HG03135 (cell line): ENCODE measurements at regions not wholly inside any gene's neighbourhood (a gene's known extent, or its start where the extent isn't known, plus 50 kb on each side); places are given as distances from the start of the nearest gene placed in this dataset.

Source experiments
- ATAC-seq: cut with Tn5 transposase; IDR thresholded peaks from one replicate; pipeline ENCODE4 v1.9.1; 2021; ENCODE audit warnings: mild to moderate bottlenecking, moderate library complexity; ENCODE audit not compliant: unreplicated experiment

- ATAC-seq = no peak
Observed at GRCh38 chr13:85406269-85406975, 392.8 kb downstream of the SLITRK6 start.

- ATAC-seq = no peak
Observed at GRCh38 chr13:85405316-85405897, 393.8 kb downstream of the SLITRK6 start.

- ATAC-seq = no peak
Observed at GRCh38 chr13:85386424-85386823, 412.8 kb downstream of the SLITRK6 start.

- ATAC-seq = no peak
Observed at GRCh38 chr13:85383291-85383690, 415.9 kb downstream of the SLITRK6 start.

DNA sequence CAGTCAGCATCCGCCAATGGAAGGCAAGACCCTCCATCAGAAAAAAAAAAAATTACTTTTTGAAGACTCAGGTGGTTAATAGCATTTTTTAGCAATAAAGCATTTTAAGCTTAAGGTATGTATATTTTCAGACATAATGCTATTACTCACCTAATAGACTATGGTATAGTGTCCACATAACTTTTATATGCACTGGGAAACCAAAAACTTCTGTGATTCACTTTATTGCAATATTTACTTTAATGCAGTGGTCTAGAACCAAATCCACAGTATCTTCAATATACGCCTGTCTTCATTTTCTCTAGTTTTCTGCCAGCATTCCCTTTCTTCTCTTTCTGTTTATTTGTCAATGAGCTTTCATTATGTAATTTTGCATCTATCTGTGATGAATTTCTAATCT is 418.1 kb downstream of the SLITRK6 start:
- ATAC-seq = no peak

DNA sequence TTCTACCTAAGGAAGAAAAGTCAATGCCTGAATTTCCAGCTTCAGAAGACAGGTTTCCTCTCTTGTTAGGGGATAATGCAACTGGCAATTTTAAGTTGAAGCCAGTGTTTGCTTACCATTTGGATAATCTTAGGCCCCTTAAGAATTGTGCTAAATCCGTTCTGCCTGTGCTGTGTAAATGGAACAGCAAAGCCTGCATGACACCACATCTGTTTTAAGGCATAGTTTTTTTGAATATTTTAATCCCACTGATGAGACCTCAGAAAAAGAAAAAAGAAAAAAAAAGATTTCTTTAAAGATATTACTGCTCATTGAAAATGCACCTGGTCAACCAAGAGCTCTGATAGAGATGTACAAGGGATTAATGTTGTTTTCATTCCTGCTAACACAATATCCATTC is 419.2 kb downstream of the SLITRK6 start:
- no peak for ATAC-seq

DNA sequence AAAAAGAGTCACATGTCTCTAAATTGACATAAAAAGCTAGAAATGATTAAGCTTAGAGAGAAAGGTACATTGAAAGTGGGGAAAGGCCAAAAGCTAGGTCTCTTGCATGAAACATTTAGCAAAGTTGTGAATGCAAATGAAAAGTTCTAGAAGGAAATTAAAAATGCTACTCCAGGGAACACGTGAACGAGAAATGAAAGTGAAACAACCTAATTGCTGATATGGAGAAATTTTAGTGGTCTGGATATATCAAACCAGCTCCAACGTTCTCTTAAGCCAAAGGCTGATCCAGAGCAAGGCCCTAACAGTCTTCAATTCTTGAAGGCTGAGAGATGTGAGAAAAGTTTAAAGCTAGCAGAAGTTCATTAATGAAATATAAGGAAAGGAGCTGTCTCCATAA is 419.8 kb downstream of the SLITRK6 start:
- no peak for ATAC-seq

GRCh38 chr13:85377783-85378182 is 421.4 kb downstream of the SLITRK6 start:
- ATAC-seq = no peak

- no peak for ATAC-seq
Observed at GRCh38 chr13:85373322-85373721, 425.9 kb downstream of the SLITRK6 start.

DNA sequence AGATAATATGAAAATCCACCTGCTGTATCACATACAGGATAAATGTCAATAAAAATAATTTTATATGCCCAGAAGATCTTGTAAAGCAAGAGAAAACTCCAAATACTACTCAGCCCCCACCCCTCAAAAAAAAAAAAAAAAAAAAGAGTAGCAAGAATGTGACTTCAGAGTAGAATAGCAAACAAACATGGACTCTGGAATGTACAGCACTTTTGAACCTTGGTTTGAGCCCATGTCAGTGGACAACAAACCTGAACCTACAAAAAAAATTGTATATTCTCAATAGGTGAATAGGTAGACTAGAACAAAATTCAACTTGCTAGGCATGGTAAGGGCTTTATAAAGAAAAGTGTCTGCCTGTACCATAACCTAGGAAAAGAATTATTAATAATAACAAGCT is 428.0 kb downstream of the SLITRK6 start:
- ATAC-seq = no peak

DNA sequence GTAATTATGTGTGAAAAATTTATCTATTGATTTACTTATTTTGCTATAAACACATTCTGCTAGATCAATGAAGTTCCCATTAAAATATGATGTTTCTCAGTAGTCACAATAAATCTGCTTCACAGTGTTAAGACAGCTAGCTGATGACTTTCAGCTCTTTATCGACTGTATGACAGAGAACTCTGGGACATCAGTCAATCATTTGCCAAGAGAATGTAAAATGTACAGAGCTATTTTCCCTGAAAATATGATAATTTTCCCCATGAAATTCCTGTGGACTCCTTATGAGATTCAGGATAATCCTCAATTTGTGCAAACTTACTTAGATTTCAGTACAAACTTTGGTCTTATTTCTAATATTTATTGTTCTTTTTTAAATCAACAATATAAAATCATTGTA is 430.5 kb downstream of the SLITRK6 start:
- no peak for ATAC-seq

GRCh38 chr13:85367887-85368286 is 431.3 kb downstream of the SLITRK6 start:
- ATAC-seq = no peak

DNA sequence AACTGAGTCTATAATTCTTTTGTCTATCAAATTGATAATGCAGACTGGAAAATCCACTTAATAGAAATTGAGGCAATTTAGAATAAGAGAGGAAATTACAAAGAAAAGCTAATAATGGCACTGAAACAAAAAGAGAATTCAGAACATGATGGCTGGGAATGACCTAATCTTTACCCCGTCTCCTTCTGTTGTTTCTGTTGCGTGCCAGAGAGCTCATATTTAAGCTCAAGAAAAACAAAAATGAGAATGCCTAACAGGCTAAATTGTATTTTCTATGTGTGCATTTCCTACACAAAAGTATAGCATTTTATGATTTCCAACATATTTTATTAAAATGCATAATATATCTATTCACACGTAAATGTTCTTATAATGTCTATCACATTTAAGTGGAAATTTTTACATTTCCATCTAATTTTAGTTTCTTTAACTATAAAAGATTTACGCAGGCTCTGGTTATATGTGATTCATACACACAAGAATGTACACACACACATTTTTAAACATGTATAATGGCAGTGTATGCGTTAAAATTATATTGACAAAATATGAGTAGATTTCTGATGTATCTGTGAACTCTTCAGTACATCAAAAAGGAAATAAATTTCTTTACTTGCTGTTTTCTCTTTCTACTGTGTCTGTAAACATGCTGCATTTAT is 432.3 kb downstream of the SLITRK6 start:
- ATAC-seq = no peak

DNA sequence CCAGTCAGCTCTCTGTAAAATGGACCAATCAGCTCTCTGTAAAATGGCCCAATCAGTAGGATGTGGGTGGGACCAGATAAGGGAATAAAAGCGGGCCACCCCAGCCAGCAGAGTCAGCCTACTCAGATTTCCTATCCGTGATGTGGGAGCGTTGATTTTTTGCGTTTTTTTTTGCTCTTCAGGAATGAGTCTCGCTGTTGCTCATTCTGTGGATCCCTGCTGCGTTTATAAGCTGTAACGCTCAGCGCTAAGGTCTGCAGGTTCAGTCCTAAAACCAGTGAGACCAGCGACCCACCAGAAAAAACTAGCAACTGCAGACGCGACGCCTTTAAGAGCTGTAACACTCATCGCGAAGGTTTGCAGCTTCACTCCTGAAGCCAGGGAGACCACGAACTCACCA is 435.7 kb downstream of the SLITRK6 start:
- ATAC-seq = no peak

GRCh38 chr13:85362980-85363379 is 436.2 kb downstream of the SLITRK6 start:
- ATAC-seq = no peak

- ATAC-seq = no peak
Observed at GRCh38 chr13:85347251-85347650, 452.0 kb downstream of the SLITRK6 start.

- ATAC-seq = no peak
Observed at GRCh38 chr13:85334187-85334586, 465.0 kb downstream of the SLITRK6 start.

DNA sequence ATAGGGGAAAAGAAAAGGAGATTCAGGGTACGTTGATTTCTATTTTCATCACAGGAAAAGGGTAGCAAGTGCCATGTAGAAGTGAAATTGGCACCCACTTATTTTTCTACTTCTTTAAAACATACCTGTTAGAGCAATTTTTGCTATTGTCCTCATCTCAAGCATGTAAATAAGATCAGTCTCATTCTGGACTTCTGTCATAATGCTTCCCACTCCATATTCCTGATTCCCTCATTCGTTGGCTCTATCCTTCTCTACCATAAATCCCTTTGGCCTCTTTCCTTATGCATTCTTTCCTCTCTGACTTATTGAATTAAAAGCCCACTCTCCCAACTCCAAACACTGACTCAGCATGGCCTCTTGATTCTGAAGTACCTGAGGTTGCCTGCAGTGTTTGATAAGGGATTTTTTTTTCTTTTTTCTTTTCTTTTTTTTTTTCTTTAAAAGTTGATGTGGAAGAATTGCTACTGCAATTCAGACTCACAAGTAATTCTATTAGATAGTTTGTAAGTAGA is 465.7 kb downstream of the SLITRK6 start:
- no peak for ATAC-seq

- no peak for ATAC-seq
Observed at GRCh38 chr13:85332615-85333014, 466.6 kb downstream of the SLITRK6 start.

DNA sequence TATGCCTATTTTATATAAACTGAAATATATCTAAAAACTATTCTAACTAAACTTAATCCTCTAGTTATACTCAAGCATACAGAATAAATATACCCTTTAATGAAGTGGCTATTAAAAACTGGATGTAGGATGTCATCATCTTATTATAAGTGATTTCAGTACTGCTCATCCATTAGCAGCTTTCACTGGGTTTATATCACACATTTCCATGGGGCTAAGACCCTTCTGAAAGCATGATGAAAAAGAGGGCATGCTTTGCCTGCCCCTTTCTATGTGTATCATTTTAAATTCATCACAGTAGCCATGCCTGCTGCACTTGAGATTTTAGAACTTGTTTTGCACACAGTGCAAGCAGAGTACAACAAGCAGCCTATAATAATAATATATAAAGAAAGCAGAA is 477.5 kb downstream of the SLITRK6 start:
- ATAC-seq = no peak

- no peak for ATAC-seq
Observed at GRCh38 chr13:85317781-85318180, 481.4 kb downstream of the SLITRK6 start.

DNA sequence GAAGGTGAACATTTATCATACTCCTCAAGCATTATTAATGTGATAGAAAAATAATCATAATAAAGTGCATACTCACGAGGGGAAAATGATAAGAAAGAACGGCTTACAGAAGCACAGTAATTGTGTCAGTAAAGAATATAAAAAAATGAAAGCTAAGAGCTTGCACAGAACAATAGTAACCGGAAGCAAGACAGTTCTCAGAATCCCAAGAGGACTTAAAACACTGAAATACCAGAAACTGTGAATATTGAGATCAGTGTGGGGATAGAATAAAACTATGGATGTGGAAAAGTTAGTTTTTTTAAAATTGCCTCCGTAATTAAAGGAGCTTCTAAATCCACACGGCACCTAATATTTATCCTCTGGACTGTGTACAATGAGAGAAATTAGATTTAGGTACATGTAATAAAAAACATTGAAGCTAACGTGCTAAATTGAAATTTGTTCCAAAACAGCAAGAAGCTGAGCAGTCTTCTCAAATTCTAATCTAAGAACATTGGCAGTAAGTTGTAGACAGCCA is 482.7 kb downstream of the SLITRK6 start:
- no peak for ATAC-seq
